Ishikawa (cell line): ENCODE measurements at regions not wholly inside any gene's neighbourhood (a gene's known extent, or its start where the extent isn't known, plus 50 kb on each side); places are given as distances from the start of the nearest gene placed in this dataset.

Experiments used
- CREB1 ChIP-seq: IDR thresholded peaks from 2 replicates; pipeline ENCODE4 v1.6.1; 2012; ENCODE audit warnings: low read depth
- EP300 ChIP-seq: IDR thresholded peaks from 2 replicates; pipeline ENCODE4 v1.6.1; 2012; ENCODE audit warnings: borderline replicate concordance
- MAX ChIP-seq: IDR thresholded peaks from 2 replicates; pipeline ENCODE4 v1.6.1; 2012
- RAD21 ChIP-seq: IDR thresholded peaks from 2 replicates; pipeline ENCODE4 v1.6.1; 2012; ENCODE audit warnings: low read depth
- REST ChIP-seq: IDR thresholded peaks from 2 replicates; pipeline ENCODE4 v1.6.1; 2012; ENCODE audit warnings: low read depth, mild to moderate bottlenecking
- TAF1 ChIP-seq: IDR thresholded peaks from 2 replicates; pipeline ENCODE4 v1.6.1; 2012; ENCODE audit warnings: low read depth, mild to moderate bottlenecking
- TCF12 ChIP-seq: IDR thresholded peaks from 2 replicates; pipeline ENCODE4 v1.6.1; 2012; ENCODE audit warnings: low read depth
- USF1 ChIP-seq: IDR thresholded peaks from 2 replicates; pipeline ENCODE4 v1.6.1; 2012

- TF ChIP-seq REST (no peak), RAD21 (no peak), TAF1 (no peak), TCF12 (no peak), MAX (no peak), EP300 (no peak), CREB1 (no peak), USF1 (no peak)
Measured at GRCh38 chr18:77679869-77680268, 430.2 kb downstream of the GALR1 start.
